ENCODE measurements at regions not wholly inside any gene's neighbourhood (a gene's known extent, or its start where the extent isn't known, plus 50 kb on each side); places are given as distances from the start of the nearest gene placed in this dataset.

GRCh38 chr13:75145927-75146326 lies 336.0 kb downstream of the TBC1D4 start:
- TF ChIP-seq YY1 (IDR thresholded peaks at IDR 0.05; ENCODE audit: low read depth) = no peak
- H3K4me3 ChIP-seq (ENCODE audit: low read depth in 2 of 2, low read length in 1 of 2) = no peak overlapping the region
- H3K9ac ChIP-seq = no peak overlapping the region
- H3K27ac ChIP-seq (ENCODE audit: low read depth in 2 of 2, low read length in 1 of 2) = no peak overlapping the region
- 17% methylated on average over 1 of the region's 1 CpG for WGBS (ENCODE audit: low lambda C conversion rate)
- H2AFZ ChIP-seq (ENCODE audit: low read depth) = no peak overlapping the region
- CTCF ChIA-PET = no interaction called here
- H3K4me1 ChIP-seq (ENCODE audit: control insufficient read depth in 1 of 2, insufficient read depth in 2 of 2, low read depth in 1 of 2, low read length in 1 of 2) = no peaks in the 10 kb centered on the region
- POLR2A ChIA-PET = no interaction called here
- no peaks in the 10 kb centered on the region for H3K9me3 ChIP-seq
- H3F3A ChIP-seq (replicated peaks; ENCODE audit: insufficient read depth) = no peaks in the 10 kb centered on the region
- no peaks in the 10 kb centered on the region for H4K20me1 ChIP-seq (ENCODE audit: insufficient read depth)
- no peaks in the 10 kb centered on the region; the same call in 1 of the 2 replicates for H3K27me3 ChIP-seq (ENCODE audit: insufficient read depth)
- H3K79me2 ChIP-seq (ENCODE audit: insufficient read depth) = no peaks in the 10 kb centered on the region
- no peak for DNase-seq
- no peaks in the 10 kb centered on the region for H3K9me2 ChIP-seq
- H3K4me2 ChIP-seq = no peak overlapping the region
- no peaks in the 10 kb centered on the region for H3K36me3 ChIP-seq (replicated peaks in 1 of 2; ENCODE audit: control insufficient read depth in 1 of 2, insufficient read depth in 2 of 2, low read length in 1 of 2)

DNA sequence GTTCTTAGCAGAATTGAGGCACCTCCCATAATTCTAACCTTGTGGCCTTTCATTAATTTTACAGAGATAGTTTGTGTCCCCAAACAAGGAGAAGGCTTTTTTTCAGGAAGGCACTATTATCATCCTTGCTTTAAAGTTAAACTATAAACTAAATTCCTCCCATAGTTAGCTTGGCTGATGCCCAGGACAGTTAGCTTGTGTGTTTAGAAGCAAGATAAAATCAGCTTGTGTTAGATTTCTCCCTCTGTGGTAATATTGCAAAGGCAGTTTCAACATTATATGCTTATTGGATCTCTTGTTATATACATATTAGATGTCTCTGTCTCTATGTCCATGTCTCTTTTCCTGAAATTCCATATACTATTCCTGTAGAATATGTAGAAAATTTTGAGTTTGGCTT lies 342.7 kb downstream of the TBC1D4 start:
- Histone ChIP-seq H3K9ac (no peak overlapping the region), H3F3A (replicated peaks; ENCODE audit: insufficient read depth) (peaks cover 14% of the 10 kb centered on the region), H3K4me3 (ENCODE audit: low read depth in 2 of 2, low read length in 1 of 2) (no peak overlapping the region), H3K4me2 (no peak overlapping the region), H3K27ac (ENCODE audit: low read depth in 2 of 2, low read length in 1 of 2) (no peak overlapping the region), H3K27me3 (ENCODE audit: insufficient read depth) (no peaks in the 10 kb centered on the region), H3K79me2 (ENCODE audit: insufficient read depth) (no peaks in the 10 kb centered on the region), H3K36me3 (replicated peaks in 1 of 2; ENCODE audit: control insufficient read depth in 1 of 2, insufficient read depth in 2 of 2, low read length in 1 of 2) (no peaks in the 10 kb centered on the region), H4K20me1 (ENCODE audit: insufficient read depth) (no peaks in the 10 kb centered on the region), H3K4me1 (ENCODE audit: control insufficient read depth in 1 of 2, insufficient read depth in 2 of 2, low read depth in 1 of 2, low read length in 1 of 2) (no peaks in the 10 kb centered on the region), H2AFZ (ENCODE audit: low read depth) (no peak overlapping the region), H3K9me3 (peaks cover 6% of the 10 kb centered on the region; the same call in 1 of the 2 replicates), H3K9me2 (no peaks in the 10 kb centered on the region)
- POLR2A ChIA-PET = no interaction called here
- TF ChIP-seq MEF2A (IDR thresholded peaks at IDR 0.05; ENCODE audit: borderline replicate concordance, low read depth) = no peak
- TF ChIP-seq, protein P1, sequence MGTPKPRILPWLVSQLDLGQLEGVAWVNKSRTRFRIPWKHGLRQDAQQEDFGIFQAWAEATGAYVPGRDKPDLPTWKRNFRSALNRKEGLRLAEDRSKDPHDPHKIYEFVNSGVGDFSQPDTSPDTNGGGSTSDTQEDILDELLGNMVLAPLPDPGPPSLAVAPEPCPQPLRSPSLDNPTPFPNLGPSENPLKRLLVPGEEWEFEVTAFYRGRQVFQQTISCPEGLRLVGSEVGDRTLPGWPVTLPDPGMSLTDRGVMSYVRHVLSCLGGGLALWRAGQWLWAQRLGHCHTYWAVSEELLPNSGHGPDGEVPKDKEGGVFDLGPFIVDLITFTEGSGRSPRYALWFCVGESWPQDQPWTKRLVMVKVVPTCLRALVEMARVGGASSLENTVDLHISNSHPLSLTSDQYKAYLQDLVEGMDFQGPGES (IDR thresholded peaks at IDR 0.05; ENCODE audit: low read depth, low read length) = no peak
- TF ChIP-seq, protein P2, sequence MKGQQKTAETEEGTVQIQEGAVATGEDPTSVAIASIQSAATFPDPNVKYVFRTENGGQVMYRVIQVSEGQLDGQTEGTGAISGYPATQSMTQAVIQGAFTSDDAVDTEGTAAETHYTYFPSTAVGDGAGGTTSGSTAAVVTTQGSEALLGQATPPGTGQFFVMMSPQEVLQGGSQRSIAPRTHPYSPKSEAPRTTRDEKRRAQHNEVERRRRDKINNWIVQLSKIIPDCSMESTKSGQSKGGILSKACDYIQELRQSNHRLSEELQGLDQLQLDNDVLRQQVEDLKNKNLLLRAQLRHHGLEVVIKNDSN (IDR thresholded peaks at IDR 0.05; ENCODE audit: borderline replicate concordance, low read depth) = no peak
- TF ChIP-seq, protein P3, sequence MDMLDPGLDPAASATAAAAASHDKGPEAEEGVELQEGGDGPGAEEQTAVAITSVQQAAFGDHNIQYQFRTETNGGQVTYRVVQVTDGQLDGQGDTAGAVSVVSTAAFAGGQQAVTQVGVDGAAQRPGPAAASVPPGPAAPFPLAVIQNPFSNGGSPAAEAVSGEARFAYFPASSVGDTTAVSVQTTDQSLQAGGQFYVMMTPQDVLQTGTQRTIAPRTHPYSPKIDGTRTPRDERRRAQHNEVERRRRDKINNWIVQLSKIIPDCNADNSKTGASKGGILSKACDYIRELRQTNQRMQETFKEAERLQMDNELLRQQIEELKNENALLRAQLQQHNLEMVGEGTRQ (IDR thresholded peaks at IDR 0.05; ENCODE audit: borderline replicate concordance, low read depth, low read length) = no peak
- no peak for TF ChIP-seq TAF1 (IDR thresholded peaks at IDR 0.05; ENCODE audit: borderline replicate concordance, low read depth, low read length)
- TF ChIP-seq FOXM1 (IDR thresholded peaks at IDR 0.05; ENCODE audit: low read depth) = no peak
- no peak for TF ChIP-seq TCF12 (IDR thresholded peaks at IDR 0.05)
- no peak for TF ChIP-seq FOSL2 (IDR thresholded peaks at IDR 0.05; ENCODE audit: borderline replicate concordance, low read depth)
- no peak for TF ChIP-seq MXI1 (IDR thresholded peaks at IDR 0.05; ENCODE audit: low read depth, low read length)
- no peak for TF ChIP-seq FOXJ3 (CRISPR knock-in tag; IDR thresholded peaks at IDR 0.05)
- no peak for TF ChIP-seq NFIC (IDR thresholded peaks at IDR 0.05; ENCODE audit: borderline replicate concordance)
- CTCF ChIA-PET = no interaction called here
- DNase-seq = no peak
